Activated naive CD8-positive, alpha-beta T cell treated with anti-CD3 and anti-CD28 coated beads, Interleukin-2, amount 50 U/mL, for 24 hours (primary cell): ENCODE measurements at regions not wholly inside any gene's neighbourhood (a gene's known extent, or its start where the extent isn't known, plus 50 kb on each side); places are given as distances from the start of the nearest gene placed in this dataset.
"Not testable (repeated sequence)": the region's sequence is repeated elsewhere in the genome, so short reads cannot be mapped to it uniquely, and the experiment has no call there.

Source experiments
- ATAC-seq: fragments of 150-1000 bp; cut with Tn5 transposase; one replicate; pipeline ENCODE4 v1.10.0; 2021
- DNase-seq: peaks from one replicate; pipeline ENCODE4 v3.0.0; 2021
- H3K27ac Mint-ChIP-seq: one replicate; pipeline ENCODE4 v1.8.0; 2021; ENCODE audit warnings: mild to moderate bottlenecking, mixed read lengths
- H3K27me3 Mint-ChIP-seq: one replicate; pipeline ENCODE4 v1.8.0; 2021; ENCODE audit warnings: mixed read lengths
- H3K36me3 Mint-ChIP-seq: one replicate; pipeline ENCODE4 v1.8.0; 2021; ENCODE audit warnings: low read depth, mixed read lengths
- H3K4me1 Mint-ChIP-seq: one replicate; pipeline ENCODE4 v1.8.0; 2021; ENCODE audit warnings: mixed read lengths
- H3K4me3 Mint-ChIP-seq: one replicate; pipeline ENCODE4 v1.8.0; 2021; ENCODE audit warnings: mild to moderate bottlenecking, moderate library complexity, mixed read lengths
- H3K9me3 Mint-ChIP-seq: one replicate; pipeline ENCODE4 v1.8.0; 2021; ENCODE audit warnings: mixed read lengths

GRCh38 chr20:22684763-22685443 lies 100.5 kb upstream of the FOXA2 start:
- no peaks in the 10 kb centered on the region for H3K4me1 Mint-ChIP-seq
- H3K36me3 Mint-ChIP-seq = no peaks in the 10 kb centered on the region
- no peak for DNase-seq
- peaks cover 6% of the 10 kb centered on the region for H3K27me3 Mint-ChIP-seq
- H3K9me3 Mint-ChIP-seq = no peaks in the 10 kb centered on the region
- ATAC-seq = no peak
- no peak overlapping the region for H3K4me3 Mint-ChIP-seq
- H3K27ac Mint-ChIP-seq = no peak overlapping the region

DNA sequence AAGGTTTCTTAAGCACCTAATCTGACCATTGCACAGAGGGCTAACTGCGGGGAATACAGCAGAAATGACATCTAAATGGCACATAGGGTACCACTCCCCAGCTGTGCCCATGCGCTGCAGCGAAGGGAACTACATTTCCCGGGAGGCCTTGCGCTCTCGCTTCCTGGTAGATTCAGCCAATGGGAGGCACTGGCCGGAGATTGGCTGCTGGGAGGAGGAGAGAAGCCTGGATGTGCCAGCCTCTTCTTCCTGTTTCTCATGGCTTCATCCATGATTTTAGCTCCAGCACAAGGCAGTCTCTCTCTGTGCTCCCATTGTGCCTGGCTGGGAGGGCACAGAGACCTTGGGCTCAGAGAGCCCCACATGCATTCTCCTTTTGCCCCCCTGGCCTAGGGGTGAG lies 101.7 kb upstream of the FOXA2 start:
- Mint-ChIP-seq H3K4me1 (no peaks in the 10 kb centered on the region), H3K9me3 (no peaks in the 10 kb centered on the region), H3K27ac (no peak overlapping the region), H3K27me3 (peaks cover 6% of the 10 kb centered on the region), H3K4me3 (no peak overlapping the region), H3K36me3 (no peaks in the 10 kb centered on the region)
- no peak for DNase-seq
- ATAC-seq = no peak

GRCh38 chr20:22687676-22688349 lies 103.4 kb upstream of the FOXA2 start:
- Mint-ChIP-seq H3K36me3 (no peaks in the 10 kb centered on the region), H3K27ac (no peak overlapping the region), H3K27me3 (peaks cover 6% of the 10 kb centered on the region), H3K9me3 (no peaks in the 10 kb centered on the region), H3K4me1 (no peaks in the 10 kb centered on the region), H3K4me3 (no peak overlapping the region)
- DNase-seq (no peak), ATAC-seq (no peak)

DNA sequence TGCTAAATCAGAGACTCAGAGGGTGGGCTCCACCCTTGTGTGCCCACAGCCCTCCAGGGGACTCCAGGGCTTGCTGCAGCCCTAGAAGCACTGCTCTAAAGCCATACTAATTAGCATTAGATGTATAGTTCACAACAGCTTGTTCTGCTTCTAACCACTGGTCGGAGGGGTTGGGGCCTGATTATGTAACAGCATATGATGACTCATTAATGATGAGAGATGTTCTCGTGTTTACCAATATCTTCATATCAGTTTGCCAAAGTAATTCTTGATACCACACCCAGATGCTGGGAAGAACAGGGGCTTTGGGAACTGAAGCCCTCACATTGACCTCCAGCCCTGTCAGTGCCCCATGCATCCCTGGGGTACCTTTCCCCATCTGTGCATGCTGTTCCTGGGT lies 104.1 kb upstream of the FOXA2 start:
- H3K27ac Mint-ChIP-seq = no peak overlapping the region
- H3K4me1 Mint-ChIP-seq = no peaks in the 10 kb centered on the region
- H3K4me3 Mint-ChIP-seq = no peak overlapping the region
- no peaks in the 10 kb centered on the region for H3K9me3 Mint-ChIP-seq
- ATAC-seq (no peak), DNase-seq (no peak)
- H3K27me3 Mint-ChIP-seq = peaks cover 6% of the 10 kb centered on the region
- H3K36me3 Mint-ChIP-seq = no peaks in the 10 kb centered on the region

DNA sequence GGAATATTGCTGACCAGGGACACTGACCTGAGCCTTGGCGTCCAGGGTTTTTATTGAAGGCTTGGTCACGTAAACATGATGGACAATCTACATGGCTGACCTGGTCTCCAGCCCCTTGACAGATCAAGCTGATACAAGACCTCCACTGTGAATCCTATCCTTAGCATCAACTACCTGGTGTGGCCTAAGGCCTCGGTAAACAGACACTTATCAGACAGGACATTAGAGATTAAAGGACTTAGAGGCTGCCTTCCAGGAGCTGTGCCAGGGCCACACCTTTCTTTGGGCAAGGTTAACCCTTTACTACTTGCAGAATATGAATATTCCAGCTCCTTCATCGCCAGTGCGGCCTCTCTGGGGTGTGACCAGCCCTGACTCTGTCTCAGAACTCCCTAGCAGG lies 104.9 kb upstream of the FOXA2 start:
- no peak for ATAC-seq
- no peaks in the 10 kb centered on the region for H3K9me3 Mint-ChIP-seq
- peaks cover 6% of the 10 kb centered on the region for H3K27me3 Mint-ChIP-seq
- DNase-seq = no peak
- no peaks in the 10 kb centered on the region for H3K4me1 Mint-ChIP-seq
- H3K27ac Mint-ChIP-seq = no peak overlapping the region
- no peaks in the 10 kb centered on the region for H3K36me3 Mint-ChIP-seq
- no peak overlapping the region for H3K4me3 Mint-ChIP-seq

GRCh38 chr20:22690000-22690399 lies 105.6 kb upstream of the FOXA2 start:
- peaks cover 4% of the 10 kb centered on the region for H3K27me3 Mint-ChIP-seq
- ATAC-seq (no peak), DNase-seq (no peak)
- no peaks in the 10 kb centered on the region for H3K36me3 Mint-ChIP-seq
- no peak overlapping the region for H3K4me3 Mint-ChIP-seq
- H3K27ac Mint-ChIP-seq = no peak overlapping the region
- H3K4me1 Mint-ChIP-seq = no peaks in the 10 kb centered on the region
- no peaks in the 10 kb centered on the region for H3K9me3 Mint-ChIP-seq

DNA sequence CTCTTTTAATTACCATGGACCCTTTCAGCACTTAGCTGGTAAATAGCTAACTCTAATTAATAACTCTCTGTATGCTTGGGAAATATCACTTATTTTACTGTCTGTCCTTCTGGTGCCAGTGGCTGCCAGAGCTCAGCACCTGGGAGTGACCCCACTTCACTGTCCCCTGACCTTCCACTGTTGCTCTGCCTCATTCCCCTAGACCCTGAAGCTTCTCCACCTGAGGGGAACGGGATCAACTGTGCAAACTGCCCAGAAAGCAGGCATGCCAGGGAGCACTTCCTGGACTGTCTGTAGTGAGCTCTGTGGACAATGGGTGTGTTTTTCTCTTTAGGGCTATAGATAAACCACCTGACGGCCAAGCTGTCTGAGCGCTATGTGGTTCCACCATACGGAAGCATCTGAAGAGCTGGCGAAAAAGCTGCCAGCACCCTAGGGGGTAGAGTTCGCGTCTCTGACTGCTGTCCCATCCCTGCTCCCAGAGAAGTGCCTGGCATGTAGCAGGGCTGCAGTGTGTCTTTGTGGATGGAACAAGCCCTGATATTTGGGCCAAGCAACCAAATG lies 106.3 kb upstream of the FOXA2 start:
- Mint-ChIP-seq H3K4me1 (no peaks in the 10 kb centered on the region), H3K4me3 (no peak overlapping the region), H3K27ac (no peak overlapping the region), H3K36me3 (no peaks in the 10 kb centered on the region), H3K27me3 (peaks cover 4% of the 10 kb centered on the region), H3K9me3 (no peaks in the 10 kb centered on the region)
- no peak for DNase-seq
- no peak for ATAC-seq

DNA sequence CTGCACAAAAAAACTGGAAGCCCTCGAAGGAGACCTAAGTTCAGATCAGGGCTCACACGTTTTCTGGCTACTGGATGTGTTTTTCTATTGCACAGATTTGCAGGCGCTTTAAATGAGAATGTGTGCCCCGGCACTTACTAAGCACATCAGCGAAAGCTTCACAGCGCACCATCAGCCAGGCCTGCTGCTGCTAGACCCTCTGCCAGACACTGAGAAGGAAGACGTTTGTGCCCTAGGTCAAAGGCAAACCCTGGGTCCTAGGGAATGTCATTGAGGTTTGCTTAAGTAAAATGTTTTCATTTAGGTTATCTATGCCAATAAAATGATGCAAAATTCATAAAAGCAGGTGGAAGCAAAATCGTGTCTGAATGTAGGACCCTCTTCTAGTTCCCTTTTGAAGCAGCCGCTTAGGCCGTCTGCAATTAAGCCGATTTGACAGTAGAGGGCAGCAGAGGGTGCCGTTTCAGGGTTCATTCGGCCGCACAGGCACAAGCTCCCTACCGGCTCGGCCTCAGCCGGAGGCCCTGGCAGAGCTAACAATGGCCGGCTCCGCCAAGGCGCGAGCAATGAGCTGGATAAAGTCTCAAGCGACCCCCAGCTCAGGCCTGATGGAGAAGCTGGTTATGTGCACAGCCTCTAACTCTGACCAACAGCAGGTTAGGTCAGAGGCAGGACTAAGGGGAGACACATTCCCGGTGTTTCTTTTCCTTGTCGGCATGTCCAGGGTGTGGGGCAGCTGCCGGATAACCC lies 107.2 kb upstream of the FOXA2 start:
- Mint-ChIP-seq H3K4me1 (no peaks in the 10 kb centered on the region), H3K27me3 (peaks cover 4% of the 10 kb centered on the region), H3K9me3 (no peaks in the 10 kb centered on the region), H3K4me3 (no peak overlapping the region), H3K27ac (no peak overlapping the region), H3K36me3 (no peaks in the 10 kb centered on the region)
- peak; percentile 62 for ATAC-seq
- peak; percentile 50 for DNase-seq

DNA sequence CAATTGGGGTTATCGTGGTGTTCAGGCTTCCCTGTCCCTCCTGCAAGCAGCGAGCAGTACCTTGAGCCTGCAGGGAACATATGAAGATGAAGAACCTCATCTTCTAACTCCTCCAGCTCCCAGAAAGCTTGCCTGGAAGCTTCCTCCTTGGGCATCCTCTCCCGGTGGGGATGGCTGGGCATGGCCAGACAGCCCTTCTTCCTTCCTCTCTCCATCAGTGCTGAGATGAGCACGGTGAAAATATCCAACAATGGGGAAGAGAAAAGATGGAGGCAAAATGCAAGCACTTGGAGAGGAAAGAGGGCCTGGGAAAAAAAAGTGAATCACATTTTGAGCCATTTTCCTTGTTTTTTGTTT lies 107.7 kb upstream of the FOXA2 start:
- peaks cover 4% of the 10 kb centered on the region for H3K27me3 Mint-ChIP-seq
- no peak overlapping the region for H3K4me3 Mint-ChIP-seq
- no peak overlapping the region for H3K27ac Mint-ChIP-seq
- H3K4me1 Mint-ChIP-seq = no peaks in the 10 kb centered on the region
- ATAC-seq = no peak
- H3K36me3 Mint-ChIP-seq = no peaks in the 10 kb centered on the region
- no peaks in the 10 kb centered on the region for H3K9me3 Mint-ChIP-seq
- DNase-seq = no peak

DNA sequence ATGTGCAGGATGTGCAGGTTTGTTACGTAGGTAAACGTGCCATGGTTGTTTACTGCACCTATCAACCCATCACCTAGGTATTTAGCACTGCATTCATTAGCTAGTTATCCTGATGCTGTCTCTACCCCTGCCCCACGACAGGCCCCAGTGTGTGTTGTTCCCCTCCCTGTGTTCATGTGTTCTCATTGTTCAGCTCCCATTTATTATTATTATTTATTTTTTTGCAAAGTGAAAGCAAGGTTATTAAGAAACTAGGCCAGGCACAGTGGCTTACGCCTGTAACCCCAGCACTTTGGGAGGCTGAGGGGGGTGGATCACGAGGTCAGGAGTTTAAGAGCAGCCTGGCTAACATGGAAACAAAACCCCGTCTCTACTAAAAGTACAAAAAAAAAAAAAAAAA lies 108.2 kb upstream of the FOXA2 start:
- H3K9me3 Mint-ChIP-seq, H3K36me3 Mint-ChIP-seq, ATAC-seq, H3K27ac Mint-ChIP-seq, DNase-seq, H3K4me3 Mint-ChIP-seq, H3K27me3 Mint-ChIP-seq, H3K4me1 Mint-ChIP-seq: not testable (repeated sequence)

DNA sequence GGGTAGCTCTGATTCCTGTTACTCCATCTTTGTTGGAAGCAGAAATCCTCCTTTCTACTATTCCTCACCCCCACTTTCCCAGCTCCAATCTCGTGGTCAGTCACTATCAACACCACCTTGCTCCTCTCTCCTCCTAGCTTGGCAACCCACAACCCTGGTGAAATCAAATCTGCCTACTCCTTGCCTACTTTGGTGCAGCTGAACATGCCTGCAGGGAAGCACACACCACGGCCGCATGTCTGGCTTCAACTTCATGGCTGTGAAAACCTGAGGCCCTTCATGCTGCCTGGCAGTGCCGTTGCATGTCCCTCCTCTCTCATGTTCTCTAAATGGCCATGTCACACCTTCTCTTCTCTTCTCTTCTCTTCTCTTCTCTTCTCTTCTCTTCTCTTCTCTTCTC lies 112.4 kb upstream of the FOXA2 start:
- Mint-ChIP-seq H3K4me3 (no peak overlapping the region), H3K27ac (no peak overlapping the region), H3K9me3 (no peaks in the 10 kb centered on the region), H3K27me3 (no peaks in the 10 kb centered on the region), H3K36me3 (no peaks in the 10 kb centered on the region), H3K4me1 (no peaks in the 10 kb centered on the region)
- no peak for DNase-seq
- ATAC-seq = no peak

DNA sequence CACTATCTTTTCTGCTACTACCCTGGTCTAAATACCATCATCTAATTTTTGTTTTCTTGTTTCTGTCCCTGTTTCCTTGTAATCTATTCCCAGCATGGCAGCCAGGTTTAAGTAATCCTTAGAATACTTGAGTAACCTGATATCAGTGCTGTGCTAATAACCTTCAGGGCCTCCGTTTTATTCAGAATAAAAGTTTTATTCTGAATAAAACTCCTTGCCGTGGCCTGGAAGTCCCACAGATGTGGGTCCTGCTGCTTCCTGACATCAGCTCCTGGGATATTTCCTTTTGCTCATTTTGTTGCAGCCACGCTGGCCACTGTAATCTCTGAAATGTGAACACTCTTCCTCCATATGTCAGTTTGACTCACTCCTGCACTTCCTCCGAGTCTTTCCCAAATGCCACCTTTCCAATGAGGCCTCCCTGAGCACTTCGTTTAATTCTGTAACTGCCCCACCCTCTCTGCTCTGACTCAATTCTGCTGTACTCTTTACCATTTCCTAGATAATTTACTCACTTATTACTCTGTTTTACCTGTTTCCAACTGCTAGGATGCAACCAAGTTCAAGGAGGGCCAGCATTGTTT lies 114.0 kb upstream of the FOXA2 start:
- DNase-seq = no peak
- Mint-ChIP-seq H3K27ac (no peak overlapping the region), H3K4me3 (no peak overlapping the region), H3K27me3 (no peaks in the 10 kb centered on the region), H3K9me3 (no peaks in the 10 kb centered on the region), H3K4me1 (no peaks in the 10 kb centered on the region), H3K36me3 (no peaks in the 10 kb centered on the region)
- no peak for ATAC-seq

DNA sequence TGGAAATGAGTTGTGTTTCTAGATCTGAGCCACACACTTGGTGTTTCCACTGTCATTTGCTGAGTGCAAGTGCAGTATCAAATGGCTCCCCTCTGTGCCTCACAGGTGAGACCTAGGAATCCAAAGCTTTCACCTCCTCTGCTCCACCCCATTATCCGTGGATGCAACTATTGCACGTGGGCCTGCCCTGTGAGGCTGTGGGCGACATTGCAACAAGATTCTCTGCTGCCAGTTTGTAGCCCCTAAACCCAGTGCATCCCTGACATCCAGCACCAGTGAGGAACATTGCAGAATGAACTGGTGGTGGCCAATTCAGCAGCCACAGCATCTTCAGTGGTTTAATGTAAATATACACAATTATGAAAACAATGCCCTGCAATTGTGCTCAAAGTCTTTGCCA lies 115.0 kb upstream of the FOXA2 start:
- no peak overlapping the region for H3K4me3 Mint-ChIP-seq
- no peaks in the 10 kb centered on the region for H3K9me3 Mint-ChIP-seq
- H3K36me3 Mint-ChIP-seq = no peaks in the 10 kb centered on the region
- no peak overlapping the region for H3K27ac Mint-ChIP-seq
- DNase-seq (no peak), ATAC-seq (no peak)
- H3K27me3 Mint-ChIP-seq = no peaks in the 10 kb centered on the region
- no peaks in the 10 kb centered on the region for H3K4me1 Mint-ChIP-seq

DNA sequence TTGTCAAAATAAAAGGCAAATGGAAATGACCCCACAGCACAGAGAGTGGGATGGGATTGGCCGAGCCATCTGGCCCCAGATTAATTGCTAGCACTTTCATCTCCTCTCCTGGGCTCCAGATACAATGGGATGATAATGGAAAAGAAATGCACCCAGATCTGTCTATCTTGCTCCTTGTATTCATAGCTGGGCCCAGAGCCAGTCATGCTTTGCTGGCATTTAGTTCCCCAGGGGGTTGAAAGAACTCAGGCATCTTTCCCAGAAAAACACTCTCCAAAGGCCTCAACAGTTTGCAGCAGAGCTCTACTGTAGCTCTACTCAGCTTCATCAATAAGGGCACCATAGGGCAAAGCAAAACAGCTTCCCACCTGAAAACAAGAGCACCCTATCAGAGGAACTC lies 116.0 kb upstream of the FOXA2 start:
- Mint-ChIP-seq H3K36me3 (no peaks in the 10 kb centered on the region), H3K9me3 (no peaks in the 10 kb centered on the region), H3K27me3 (no peaks in the 10 kb centered on the region), H3K4me1 (no peaks in the 10 kb centered on the region), H3K4me3 (no peak overlapping the region), H3K27ac (no peak overlapping the region)
- DNase-seq (no peak), ATAC-seq (no peak)
